Left ventricle myocardium inferior (tissue), 1 donor: ENCODE measurements at regions not wholly inside any gene's neighbourhood (a gene's known extent, or its start where the extent isn't known, plus 50 kb on each side); places are given as distances from the start of the nearest gene placed in this dataset.

ENCODE experiments used
- DNase-seq: peaks from one replicate; pipeline ENCODE4 v3.0.0-alpha.2; 2020
- H3K27ac ChIP-seq: fragments of 200-600 bp; replicated peaks from 2 replicates; pipeline ENCODE4 v1.8.0; 2021
- H3K27me3 ChIP-seq: fragments of 200-600 bp; 2 replicates; pipeline ENCODE4 v1.8.0; 2021; ENCODE audit warnings: low read depth
- H3K36me3 ChIP-seq: fragments of 200-600 bp; 2 replicates; pipeline ENCODE4 v1.8.0; 2021
- H3K4me1 ChIP-seq: fragments of 200-600 bp; 2 replicates; pipeline ENCODE4 v1.8.0; 2021
- H3K4me3 ChIP-seq: fragments of 200-600 bp; 2 replicates; pipeline ENCODE4 v1.8.0; 2021; ENCODE audit warnings: mild to moderate bottlenecking, moderate library complexity
- H3K9me3 ChIP-seq: fragments of 200-600 bp; replicated peaks from 2 replicates; pipeline ENCODE4 v1.8.0; 2021
- intact Hi-C: fragments of 100-400 bp; cut with micrococcal nuclease; formaldehyde crosslinking; loops from one replicate; pipeline ENCODE4 v1.11.0; 2022
- TF ChIP-seq, protein P1 (sequence below): fragments of 200-600 bp; IDR thresholded peaks from 2 replicates; pipeline ENCODE4 v1.8.0; 2021; ENCODE audit warnings: antibody characterized with exemption, mild to moderate bottlenecking, borderline replicate concordance
- donor health status: DM: no; HTN: yes; CAD: no; lungs with severe emphysema.

GRCh38 chr5:174448041-174448440, 276.3 kb upstream of the MSX2 start:
- Histone ChIP-seq H3K27me3 (peaks cover 65% of the 10 kb centered on the region), H3K4me1 (no peaks in the 10 kb centered on the region), H3K4me3 (no peak overlapping the region), H3K27ac (no peak overlapping the region), H3K36me3 (no peaks in the 10 kb centered on the region), H3K9me3 (peaks cover 13% of the 10 kb centered on the region)
- no peak for DNase-seq
- intact Hi-C loops: no loop called here
- TF ChIP-seq, protein P1, sequence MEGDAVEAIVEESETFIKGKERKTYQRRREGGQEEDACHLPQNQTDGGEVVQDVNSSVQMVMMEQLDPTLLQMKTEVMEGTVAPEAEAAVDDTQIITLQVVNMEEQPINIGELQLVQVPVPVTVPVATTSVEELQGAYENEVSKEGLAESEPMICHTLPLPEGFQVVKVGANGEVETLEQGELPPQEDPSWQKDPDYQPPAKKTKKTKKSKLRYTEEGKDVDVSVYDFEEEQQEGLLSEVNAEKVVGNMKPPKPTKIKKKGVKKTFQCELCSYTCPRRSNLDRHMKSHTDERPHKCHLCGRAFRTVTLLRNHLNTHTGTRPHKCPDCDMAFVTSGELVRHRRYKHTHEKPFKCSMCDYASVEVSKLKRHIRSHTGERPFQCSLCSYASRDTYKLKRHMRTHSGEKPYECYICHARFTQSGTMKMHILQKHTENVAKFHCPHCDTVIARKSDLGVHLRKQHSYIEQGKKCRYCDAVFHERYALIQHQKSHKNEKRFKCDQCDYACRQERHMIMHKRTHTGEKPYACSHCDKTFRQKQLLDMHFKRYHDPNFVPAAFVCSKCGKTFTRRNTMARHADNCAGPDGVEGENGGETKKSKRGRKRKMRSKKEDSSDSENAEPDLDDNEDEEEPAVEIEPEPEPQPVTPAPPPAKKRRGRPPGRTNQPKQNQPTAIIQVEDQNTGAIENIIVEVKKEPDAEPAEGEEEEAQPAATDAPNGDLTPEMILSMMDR: no peak

DNA sequence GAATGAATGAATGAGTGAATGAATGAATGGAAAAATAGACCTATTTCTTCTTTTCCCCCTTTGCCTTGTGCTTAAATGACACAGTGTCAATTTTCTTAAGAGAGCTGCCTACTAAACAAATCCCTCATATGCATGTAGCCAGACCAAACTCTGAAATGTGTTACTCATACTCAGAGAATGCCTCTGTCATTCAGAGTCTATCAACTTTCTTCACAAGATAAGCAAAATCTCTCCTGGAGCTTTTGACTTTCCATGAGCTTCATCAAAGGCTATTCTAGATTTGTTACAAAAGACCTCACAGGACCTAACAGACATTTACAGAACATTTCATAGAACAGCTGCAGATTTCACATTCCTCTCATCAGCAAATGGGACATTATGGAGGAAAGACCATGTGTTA, 275.7 kb upstream of the MSX2 start:
- Histone ChIP-seq H3K9me3 (peaks cover 13% of the 10 kb centered on the region), H3K36me3 (no peaks in the 10 kb centered on the region), H3K27ac (no peak overlapping the region), H3K4me3 (no peak overlapping the region), H3K4me1 (no peaks in the 10 kb centered on the region), H3K27me3 (peaks cover 70% of the 10 kb centered on the region)
- TF ChIP-seq, protein P1: no peak
- DNase-seq: no peak
- intact Hi-C loops: no loop called here

- Histone ChIP-seq H3K27ac (no peak overlapping the region), H3K4me3 (no peak overlapping the region), H3K36me3 (no peaks in the 10 kb centered on the region), H3K9me3 (peaks cover 9% of the 10 kb centered on the region), H3K27me3 (peaks cover 80% of the 10 kb centered on the region), H3K4me1 (no peaks in the 10 kb centered on the region)
- DNase-seq: no peak
- TF ChIP-seq, protein P1: no peak
- intact Hi-C loops: no loop called here
Measured at GRCh38 chr5:174453690-174454089, 270.7 kb upstream of the MSX2 start.

- H3K27me3 ChIP-seq: peaks cover 80% of the 10 kb centered on the region
- intact Hi-C loops: no loop called here
- no peak overlapping the region for H3K27ac ChIP-seq
- H3K4me3 ChIP-seq: no peak overlapping the region
- H3K4me1 ChIP-seq: no peaks in the 10 kb centered on the region
- no peaks in the 10 kb centered on the region for H3K36me3 ChIP-seq
- peaks cover 9% of the 10 kb centered on the region for H3K9me3 ChIP-seq
- TF ChIP-seq, protein P1: no peak
- DNase-seq: no peak
Measured at GRCh38 chr5:174454464-174454863, 269.9 kb upstream of the MSX2 start.

GRCh38 chr5:174454890-174455289, 269.5 kb upstream of the MSX2 start:
- peaks cover 7% of the 10 kb centered on the region for H3K9me3 ChIP-seq
- TF ChIP-seq, protein P1: no peak
- H3K4me3 ChIP-seq: no peak overlapping the region
- no peaks in the 10 kb centered on the region for H3K4me1 ChIP-seq
- no peaks in the 10 kb centered on the region for H3K36me3 ChIP-seq
- H3K27me3 ChIP-seq: peaks cover 80% of the 10 kb centered on the region
- no peak for DNase-seq
- intact Hi-C loops: no loop called here
- H3K27ac ChIP-seq: no peak overlapping the region

DNA sequence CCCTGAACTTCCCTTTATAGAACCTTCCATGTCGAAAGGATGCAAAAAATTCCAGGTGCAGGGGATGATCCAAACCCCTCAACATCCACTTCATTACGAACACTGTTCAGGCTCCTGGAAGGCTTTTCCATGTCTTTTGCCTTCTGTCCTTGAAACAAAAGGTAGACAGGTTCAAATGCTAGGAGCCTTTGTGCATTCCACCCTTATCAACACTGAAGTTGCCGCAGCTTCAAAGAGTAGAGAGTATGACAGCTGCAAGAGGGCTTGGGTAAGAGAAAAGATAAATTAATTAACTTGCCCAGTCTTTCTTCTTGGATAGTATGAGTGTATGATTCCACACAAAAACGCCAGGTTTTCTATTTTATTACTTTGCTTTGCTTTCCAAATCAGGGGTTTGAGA, 269.1 kb upstream of the MSX2 start:
- TF ChIP-seq, protein P1: no peak

More for the DNA sequence above, 269.1 kb upstream of the MSX2 start:
- intact Hi-C loops: no loop called here
- H3K9me3 ChIP-seq: peaks cover 3% of the 10 kb centered on the region
- no peaks in the 10 kb centered on the region for H3K4me1 ChIP-seq
- peaks cover 80% of the 10 kb centered on the region for H3K27me3 ChIP-seq
- DNase-seq: no peak
- no peaks in the 10 kb centered on the region for H3K36me3 ChIP-seq
- H3K4me3 ChIP-seq: no peak overlapping the region
- H3K27ac ChIP-seq: no peak overlapping the region
